PC-9 (cell line): ENCODE measurements at regions not wholly inside any gene's neighbourhood (a gene's known extent, or its start where the extent isn't known, plus 50 kb on each side); places are given as distances from the start of the nearest gene placed in this dataset.

Experiments used
- EZH2 ChIP-seq: fragments of 200-600 bp; sonication (generic); IDR thresholded peaks from 2 replicates; pipeline ENCODE4 v1.8.0; 2017; ENCODE audit warnings: antibody characterized with exemption, low read depth
- TF ChIP-seq, protein P1 (sequence below): fragments of 200-600 bp; sonication (generic); conservative IDR thresholded peaks from 2 replicates; pipeline ENCODE4 v1.6.1; 2017; ENCODE audit warnings: mixed run types, antibody characterized with exemption, mild to moderate bottlenecking, moderate library complexity

DNA sequence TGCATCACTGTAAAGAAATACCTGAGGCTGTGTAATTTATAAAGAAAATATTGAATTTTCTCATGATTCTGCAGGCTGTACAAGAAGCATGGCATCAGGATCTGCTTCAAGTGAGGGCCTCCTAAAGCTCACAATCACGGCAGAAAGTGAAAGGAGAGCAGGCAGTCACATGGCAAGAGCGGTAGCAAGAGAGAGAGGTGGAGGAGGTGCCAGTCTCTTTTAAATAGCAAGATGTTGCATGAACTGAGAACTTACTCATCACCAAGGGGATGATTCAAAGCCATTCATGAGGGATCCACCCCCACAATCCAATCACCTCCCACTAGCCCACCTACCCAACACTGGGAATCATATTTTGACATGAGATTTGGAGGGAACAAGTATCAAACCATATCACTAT is 184.5 kb upstream of the PAPPA start:
- TF ChIP-seq, protein P1, sequence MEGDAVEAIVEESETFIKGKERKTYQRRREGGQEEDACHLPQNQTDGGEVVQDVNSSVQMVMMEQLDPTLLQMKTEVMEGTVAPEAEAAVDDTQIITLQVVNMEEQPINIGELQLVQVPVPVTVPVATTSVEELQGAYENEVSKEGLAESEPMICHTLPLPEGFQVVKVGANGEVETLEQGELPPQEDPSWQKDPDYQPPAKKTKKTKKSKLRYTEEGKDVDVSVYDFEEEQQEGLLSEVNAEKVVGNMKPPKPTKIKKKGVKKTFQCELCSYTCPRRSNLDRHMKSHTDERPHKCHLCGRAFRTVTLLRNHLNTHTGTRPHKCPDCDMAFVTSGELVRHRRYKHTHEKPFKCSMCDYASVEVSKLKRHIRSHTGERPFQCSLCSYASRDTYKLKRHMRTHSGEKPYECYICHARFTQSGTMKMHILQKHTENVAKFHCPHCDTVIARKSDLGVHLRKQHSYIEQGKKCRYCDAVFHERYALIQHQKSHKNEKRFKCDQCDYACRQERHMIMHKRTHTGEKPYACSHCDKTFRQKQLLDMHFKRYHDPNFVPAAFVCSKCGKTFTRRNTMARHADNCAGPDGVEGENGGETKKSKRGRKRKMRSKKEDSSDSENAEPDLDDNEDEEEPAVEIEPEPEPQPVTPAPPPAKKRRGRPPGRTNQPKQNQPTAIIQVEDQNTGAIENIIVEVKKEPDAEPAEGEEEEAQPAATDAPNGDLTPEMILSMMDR, result no peak
- TF ChIP-seq EZH2, result no peak
